Heart left ventricle (tissue), 16 donors: ENCODE measurements at regions not wholly inside any gene's neighbourhood (a gene's known extent, or its start where the extent isn't known, plus 50 kb on each side); places are given as distances from the start of the nearest gene placed in this dataset.
"Not testable (repeated sequence)": the region's sequence is repeated elsewhere in the genome, so short reads cannot be mapped to it uniquely, and the experiment has no call there.

Source experiments
- ATAC-seq, 4 donors: fragments of 200-7000 bp; cut with Tn5 transposase; one replicate each; pipeline ENCODE4 v1.9.1; 2020 to 2022; ENCODE audit warnings: moderate library complexity in 4 of 4, mild to moderate bottlenecking in 3 of 4, moderate number of reproducible peaks in 1 of 4
- DNase-seq, 5 donors: peaks; one replicate each; pipeline ENCODE4 v3.0.0-alpha.2; 2020
- H3K27ac ChIP-seq, 12 donors: fragments of 200-600 bp; sonication (generic) in 4 of 12; one replicate each; pipeline versions ENCODE4 v1.5.0 to v1.8.0; 2016 to 2022; ENCODE audit warnings: mild to moderate bottlenecking in 2 of 12
- H3K27me3 ChIP-seq, 9 donors: fragments of 200-600 bp; sonication (generic) in 2 of 9; one replicate each; pipeline versions ENCODE4 v1.5.1 to v1.8.0; 2016 to 2022; ENCODE audit warnings: mild to moderate bottlenecking in 3 of 9
- H3K36me3 ChIP-seq, 9 donors: fragments of 200-600 bp; sonication (generic) in 2 of 9; one replicate each; pipeline versions ENCODE4 v1.5.0 to v1.8.0; 2018 to 2022; ENCODE audit warnings: mild to moderate bottlenecking in 2 of 9
- H3K4me1 ChIP-seq, 12 donors: fragments of 200-600 bp; sonication (generic) in 4 of 12; one replicate each; pipeline versions ENCODE4 v1.5.0 to v1.8.0; 2016 to 2022; ENCODE audit warnings: mild to moderate bottlenecking in 3 of 12
- H3K4me3 ChIP-seq, 12 donors: fragments of 200-600 bp; sonication (generic) in 4 of 12; one replicate each; pipeline versions ENCODE4 v1.5.0 to v1.8.0; 2017 to 2022; ENCODE audit warnings: mild to moderate bottlenecking in 9 of 12, moderate library complexity in 4 of 12
- H3K9me3 ChIP-seq, 12 donors: fragments of 200-600 bp; sonication (generic) in 4 of 12; one replicate each; pipeline versions ENCODE4 v1.5.0 to v1.8.0; 2016 to 2022; ENCODE audit warnings: mild to moderate bottlenecking in 1 of 12
- CTCF ChIP-seq, 12 donors: fragments of 200-600 bp; sonication (generic) in 4 of 12; IDR thresholded peaks; one replicate each; pipeline versions ENCODE4 v1.5.0 to v1.8.0; 2018 to 2022; ENCODE audit warnings: antibody characterized with exemption in 12 of 12, mild to moderate bottlenecking in 5 of 12
- POLR2A ChIP-seq, 2 donors: fragments of 450-650 bp; IDR thresholded peaks; one replicate each; pipeline ENCODE4 v1.6.1; 2017; ENCODE audit warnings: antibody characterized with exemption in 2 of 2, mild to moderate bottlenecking in 2 of 2, moderate library complexity in 2 of 2
- WGBS, 4 donors: extraction: QIAGEN DNeasy Blood & Tissue Kit in 2 of 4; methylation state at CpG; one replicate each; pipeline versions ENCODE4 v1.1.5 to v1.1.7; 2013 to 2018; 5-methylcytosine and 5-hydroxymethylcytosine counted together
- intact Hi-C, 10 donors: fragments of 100-400 bp; cut with DNase I; formaldehyde crosslinking; loops; one replicate each; pipeline versions ENCODE4 v1.11.1 to v1.14.2; 2022
- donor health status: ischemic (EF 13 %, LVEDD 7.1; RV severe dilation, severe dysfunction).
- donor health status: healthy with polysubstance abuse.
- donor health status: DM: no; HTN: yes; CAD: no.
- donor health status: DM: no; HTN: no; CAD: no.
- donor health status: ischemic (EF 25% LVEDD 6.9; RV normal size, moderate dysfunction).
- donor health status: ischemic (EF 25% LVEDD 5.7; RV mildly dilated, moderate dysfunction).
- donor health status: healthy.
- donor health status: DM: yes; HTN: yes; CAD: no.
- donor health status: ischemic (EF 35%, LVEDD 5.7; RV mildly dilated, moderate dysfunction).
- donor health status: nonischemic (EF 11% LVEDD 7.7; RV severe dilation, severe dysfunction).
- donor health status: DM: yes; HTN: yes; CAD: no.
- donor health status: PGD.
- donor health status: ischemic (EF 29% LVEDD 5.4; RV normal size, mild dysfunction).
- donor health status: nonischemic (EF 23%, LVEDD 6.1; RV moderate dilation, normal function).

GRCh38 chrX:6954836-6955235 lies 192.7 kb upstream of the STS start:
- ATAC-seq (no peak), DNase-seq (no peak)
- Histone ChIP-seq H3K9me3 (peaks cover 0 to 5% (median 0%) of the 10 kb centered on the region in 12 donors), H3K27ac (no peak overlapping the region), H3K27me3 (no peaks in the 10 kb centered on the region), H3K36me3 (no peaks in the 10 kb centered on the region), H3K4me1 (no peaks in the 10 kb centered on the region), H3K4me3 (no peak overlapping the region)
- 29 to 50% (median 46%) methylated on average over 1 of the region's 1 CpG for WGBS, 4 donors
- intact Hi-C loops = loop anchor here in 1 of 10 donors (10.0 kb wide), 1 partner anchor 60 kb away; no protein-coding TSS in a partner anchor
- TF ChIP-seq POLR2A (IDR thresholded peaks at IDR 0.05) (no peak), CTCF (IDR thresholded peaks at IDR 0.05) (no peak)

- H3K27me3 ChIP-seq = no peaks in the 10 kb centered on the region
- H3K9me3 ChIP-seq = no peaks in the 10 kb centered on the region
- H3K4me3 ChIP-seq = no peak overlapping the region
- no peak for DNase-seq
- no peak for ATAC-seq
- H3K4me1 ChIP-seq = no peaks in the 10 kb centered on the region
- H3K36me3 ChIP-seq = no peaks in the 10 kb centered on the region
- 66 to 79% (median 75%) methylated on average over 3 of the region's 3 CpGs for WGBS, 4 donors
- intact Hi-C loops = no loop called here
- H3K27ac ChIP-seq = no peak overlapping the region
- no peak for TF ChIP-seq CTCF (IDR thresholded peaks at IDR 0.05)
- TF ChIP-seq POLR2A (IDR thresholded peaks at IDR 0.05) = no peak
These were observed 201.3 kb upstream of the STS start for GRCh38 chrX:6946168-6946567.

- Histone ChIP-seq H3K27me3 (no peaks in the 10 kb centered on the region), H3K36me3 (no peaks in the 10 kb centered on the region), H3K4me3 (no peak overlapping the region), H3K4me1 (no peaks in the 10 kb centered on the region), H3K27ac (no peak overlapping the region), H3K9me3 (peaks cover 0 to 6% (median 0%) of the 10 kb centered on the region in 12 donors)
- ATAC-seq = no peak
- no peak for TF ChIP-seq CTCF (IDR thresholded peaks at IDR 0.05)
- TF ChIP-seq POLR2A (IDR thresholded peaks at IDR 0.05) = no peak
- intact Hi-C loops = no loop called here
- no peak for DNase-seq
These were observed 206.5 kb upstream of the STS start for GRCh38 chrX:6941041-6941440.

- DNase-seq, H3K4me3 ChIP-seq, H3K27ac ChIP-seq, ATAC-seq, H3K27me3 ChIP-seq, H3K9me3 ChIP-seq, H3K4me1 ChIP-seq, H3K36me3 ChIP-seq, intact Hi-C loops: not testable (repeated sequence)
- 90 to 97% (median 93%) methylated on average over 4 to 7 of the region's 9 CpGs for WGBS, 4 donors
These were observed 214.6 kb upstream of the STS start for GRCh38 chrX:6932942-6933341.

GRCh38 chrX:6930307-6930849 lies 217.1 kb upstream of the STS start:
- TF ChIP-seq CTCF (IDR thresholded peaks at IDR 0.05) (no peak), POLR2A (IDR thresholded peaks at IDR 0.05) (no peak)
- ATAC-seq (no peak), DNase-seq (no peak)
- intact Hi-C loops = no loop called here
- Histone ChIP-seq H3K4me1 (no peaks in the 10 kb centered on the region), H3K27me3 (no peaks in the 10 kb centered on the region), H3K4me3 (no peak overlapping the region), H3K27ac (no peak overlapping the region), H3K9me3 (no peaks in the 10 kb centered on the region), H3K36me3 (no peaks in the 10 kb centered on the region)
- 56 to 66% (median 60%) methylated on average over 4 of the region's 4 CpGs for WGBS, 4 donors
